GM12874 (cell line): ENCODE measurements at regions not wholly inside any gene's neighbourhood (a gene's known extent, or its start where the extent isn't known, plus 50 kb on each side); places are given as distances from the start of the nearest gene placed in this dataset.

Source experiments
- CTCF ChIP-seq: IDR thresholded peaks from 2 replicates; pipeline ENCODE4 v1.5.1; 2011; ENCODE audit warnings: low read depth, mild to moderate bottlenecking, control low read depth, low read length, moderate library complexity; ENCODE audit not compliant: insufficient read depth

- TF ChIP-seq CTCF: no peak
These were observed 609.3 kb downstream of the COL12A1 start for GRCh38 chr6:74596588-74596987.

GRCh38 chr6:74588094-74588832 is 617.6 kb downstream of the COL12A1 start:
- TF ChIP-seq CTCF: no peak

- no peak for TF ChIP-seq CTCF
These were observed 618.5 kb downstream of the COL12A1 start for GRCh38 chr6:74587386-74587785.

GRCh38 chr6:74585753-74586152 is 620.1 kb downstream of the COL12A1 start:
- TF ChIP-seq CTCF: no peak

GRCh38 chr6:74581681-74582080 is 624.2 kb downstream of the COL12A1 start:
- TF ChIP-seq CTCF: no peak

GRCh38 chr6:74579794-74580193 is 626.1 kb downstream of the COL12A1 start:
- TF ChIP-seq CTCF: no peak

- no peak for TF ChIP-seq CTCF
These were observed 626.8 kb downstream of the COL12A1 start for GRCh38 chr6:74579047-74579446.
